Suprapubic skin (tissue), 3 donors: ENCODE measurements at regions not wholly inside any gene's neighbourhood (a gene's known extent, or its start where the extent isn't known, plus 50 kb on each side); places are given as distances from the start of the nearest gene placed in this dataset.

Experiments
- POLR2A ChIP-seq, 2 donors: fragments of 450-650 bp; IDR thresholded peaks; one replicate each; pipeline ENCODE4 v1.6.1; 2017; ENCODE audit warnings: antibody characterized with exemption in 2 of 2, mild to moderate bottlenecking in 2 of 2, moderate library complexity in 2 of 2
- TF ChIP-seq, protein P1 (sequence below), 2 donors: fragments of 200-600 bp in 1 of 2; fragments of 450-650 bp in 1 of 2; sonication (generic) in 1 of 2; IDR thresholded peaks; one replicate each; pipeline ENCODE4 v1.5.1; 2016 to 2019; ENCODE audit warnings: antibody characterized with exemption in 2 of 2, mild to moderate bottlenecking in 1 of 2, moderate library complexity in 1 of 2

- TF ChIP-seq, protein P1, sequence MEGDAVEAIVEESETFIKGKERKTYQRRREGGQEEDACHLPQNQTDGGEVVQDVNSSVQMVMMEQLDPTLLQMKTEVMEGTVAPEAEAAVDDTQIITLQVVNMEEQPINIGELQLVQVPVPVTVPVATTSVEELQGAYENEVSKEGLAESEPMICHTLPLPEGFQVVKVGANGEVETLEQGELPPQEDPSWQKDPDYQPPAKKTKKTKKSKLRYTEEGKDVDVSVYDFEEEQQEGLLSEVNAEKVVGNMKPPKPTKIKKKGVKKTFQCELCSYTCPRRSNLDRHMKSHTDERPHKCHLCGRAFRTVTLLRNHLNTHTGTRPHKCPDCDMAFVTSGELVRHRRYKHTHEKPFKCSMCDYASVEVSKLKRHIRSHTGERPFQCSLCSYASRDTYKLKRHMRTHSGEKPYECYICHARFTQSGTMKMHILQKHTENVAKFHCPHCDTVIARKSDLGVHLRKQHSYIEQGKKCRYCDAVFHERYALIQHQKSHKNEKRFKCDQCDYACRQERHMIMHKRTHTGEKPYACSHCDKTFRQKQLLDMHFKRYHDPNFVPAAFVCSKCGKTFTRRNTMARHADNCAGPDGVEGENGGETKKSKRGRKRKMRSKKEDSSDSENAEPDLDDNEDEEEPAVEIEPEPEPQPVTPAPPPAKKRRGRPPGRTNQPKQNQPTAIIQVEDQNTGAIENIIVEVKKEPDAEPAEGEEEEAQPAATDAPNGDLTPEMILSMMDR (IDR thresholded peaks at IDR 0.05), result no peak
- TF ChIP-seq POLR2A (IDR thresholded peaks at IDR 0.05), result no peak
These were observed 263.3 kb downstream of the PTEN start for GRCh38 chr10:88126699-88127098.
